ENCODE measurements at regions not wholly inside any gene's neighbourhood (a gene's known extent, or its start where the extent isn't known, plus 50 kb on each side); places are given as distances from the start of the nearest gene placed in this dataset.

GRCh38 chr9:111258875-111259271, 71.2 kb downstream of the OR2K2 start:
- Histone ChIP-seq H3K4me2 (ENCODE audit: low read length) (no peak overlapping the region), H4K20me1 (ENCODE audit: insufficient read depth) (no peaks in the 10 kb centered on the region), H2AFZ (ENCODE audit: low read depth, low read length) (no peak overlapping the region), H3K9me2 (ENCODE audit: insufficient read depth, low read length) (no peaks in the 10 kb centered on the region), H3K9ac (ENCODE audit: low read length) (no peak overlapping the region), H3K27me3 (ENCODE audit: insufficient read depth, low read depth, low read length) (no peaks in the 10 kb centered on the region), H3K27ac (ENCODE audit: low read length) (no peak overlapping the region), H3K79me2 (replicated peaks; ENCODE audit: insufficient read depth, low read length) (no peaks in the 10 kb centered on the region), H3K9me3 (ENCODE audit: low read length) (no peaks in the 10 kb centered on the region), H3F3A (ENCODE audit: insufficient read depth, low read length, poor library complexity, severe bottlenecking) (no peaks in the 10 kb centered on the region), H3K36me3 (ENCODE audit: insufficient read depth, low read length) (no peaks in the 10 kb centered on the region), H3K4me3 (ENCODE audit: low read length) (no peak overlapping the region)
- TF ChIP-seq TAF1 (IDR thresholded peaks at IDR 0.05; ENCODE audit: low read depth), result no peak
- no peak for TF ChIP-seq CTCF (IDR thresholded peaks at IDR 0.05; ENCODE audit: poor library complexity, severe bottlenecking)
- TF ChIP-seq REST (IDR thresholded peaks at IDR 0.05; ENCODE audit: borderline replicate concordance), result no peak
- TF ChIP-seq EP300 (conservative IDR thresholded peaks at IDR 0.05; ENCODE audit: poor library complexity, severe bottlenecking), result no peak
- no peak for TF ChIP-seq MXI1 (conservative IDR thresholded peaks at IDR 0.05; ENCODE audit: poor library complexity, severe bottlenecking)

GRCh38 chr9:111258209-111258874, 71.7 kb downstream of the OR2K2 start:
- Histone ChIP-seq H3K79me2 (replicated peaks; ENCODE audit: insufficient read depth, low read length) (no peaks in the 10 kb centered on the region), H3K4me2 (ENCODE audit: low read length) (no peak overlapping the region), H2AFZ (ENCODE audit: low read depth, low read length) (no peak overlapping the region), H3K36me3 (ENCODE audit: insufficient read depth, low read length) (no peaks in the 10 kb centered on the region), H3K4me3 (ENCODE audit: low read length) (no peak overlapping the region), H3K27ac (ENCODE audit: low read length) (no peak overlapping the region), H3K9ac (ENCODE audit: low read length) (no peak overlapping the region), H3K9me3 (ENCODE audit: low read length) (no peaks in the 10 kb centered on the region), H3K9me2 (ENCODE audit: insufficient read depth, low read length) (no peaks in the 10 kb centered on the region), H3K27me3 (ENCODE audit: insufficient read depth, low read depth, low read length) (no peaks in the 10 kb centered on the region), H4K20me1 (ENCODE audit: insufficient read depth) (no peaks in the 10 kb centered on the region), H3F3A (ENCODE audit: insufficient read depth, low read length, poor library complexity, severe bottlenecking) (no peaks in the 10 kb centered on the region)
- TF ChIP-seq TAF1 (IDR thresholded peaks at IDR 0.05; ENCODE audit: low read depth), result no peak
- no peak for TF ChIP-seq SMC3 (conservative IDR thresholded peaks at IDR 0.05; ENCODE audit: poor library complexity)
- TF ChIP-seq POLR2AphosphoS5 (IDR thresholded peaks at IDR 0.05), result no peak
- TF ChIP-seq EZH2 (IDR thresholded peaks at IDR 0.05; ENCODE audit: borderline replicate concordance, insufficient read depth, low read length, poor library complexity, severe bottlenecking), result no peak
- TF ChIP-seq REST (IDR thresholded peaks at IDR 0.05; ENCODE audit: borderline replicate concordance), result no peak
- TF ChIP-seq RAD21 (conservative IDR thresholded peaks at IDR 0.05), result no peak
- TF ChIP-seq EP300 (conservative IDR thresholded peaks at IDR 0.05; ENCODE audit: poor library complexity, severe bottlenecking), result no peak
- TF ChIP-seq CTCF (IDR thresholded peaks at IDR 0.05; ENCODE audit: poor library complexity, severe bottlenecking), result no peak

Data from neural cell (in vitro differentiated cells).